ENCODE measurements at regions not wholly inside any gene's neighbourhood (a gene's known extent, or its start where the extent isn't known, plus 50 kb on each side); places are given as distances from the start of the nearest gene placed in this dataset.

DNA sequence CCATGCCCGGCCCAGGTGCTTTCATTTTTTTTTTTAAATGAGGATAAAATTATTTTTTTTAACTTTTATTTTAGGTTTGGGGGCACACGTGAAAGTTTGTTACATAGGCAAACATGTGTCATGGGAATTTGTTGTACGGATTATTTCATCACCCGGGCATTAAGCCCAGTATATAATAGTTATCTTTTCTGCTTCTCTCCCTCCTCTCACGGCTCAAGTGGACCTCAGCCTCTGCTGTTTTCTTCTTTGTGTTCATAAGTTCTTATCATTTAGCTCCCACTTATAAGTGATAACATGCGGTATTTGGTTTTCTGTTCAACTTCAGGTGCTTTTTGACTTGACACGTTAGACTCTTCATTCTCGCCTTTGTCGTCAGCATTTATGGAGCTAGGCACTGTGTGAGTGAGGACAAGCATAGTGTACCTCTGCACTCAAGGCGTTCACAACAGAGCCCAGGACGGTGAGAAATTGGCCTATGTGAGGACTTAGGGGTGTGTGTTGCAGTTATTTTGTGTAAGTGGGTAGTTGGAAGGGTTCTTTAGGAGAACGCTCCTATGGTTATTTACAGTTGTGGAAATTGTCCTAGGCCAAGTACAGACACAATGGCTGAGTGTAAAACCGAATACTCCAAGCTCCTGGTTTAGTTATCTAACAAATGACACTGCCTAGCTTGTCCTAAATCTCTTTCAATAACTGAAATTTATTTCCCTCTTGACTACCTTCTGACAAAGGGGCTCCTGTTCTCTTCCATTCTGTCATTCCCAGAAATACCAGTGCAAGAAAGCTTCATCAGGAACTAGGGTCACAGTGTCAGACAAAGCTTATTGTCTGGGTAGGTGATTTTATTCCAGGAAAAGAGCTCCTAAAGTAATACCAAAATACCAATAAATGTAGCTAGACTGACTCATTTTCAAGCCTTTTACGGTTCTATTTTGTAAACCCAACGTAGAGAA is 200.5 kb upstream of the PRICKLE1 start:
- DNase-seq = no peak

DNA sequence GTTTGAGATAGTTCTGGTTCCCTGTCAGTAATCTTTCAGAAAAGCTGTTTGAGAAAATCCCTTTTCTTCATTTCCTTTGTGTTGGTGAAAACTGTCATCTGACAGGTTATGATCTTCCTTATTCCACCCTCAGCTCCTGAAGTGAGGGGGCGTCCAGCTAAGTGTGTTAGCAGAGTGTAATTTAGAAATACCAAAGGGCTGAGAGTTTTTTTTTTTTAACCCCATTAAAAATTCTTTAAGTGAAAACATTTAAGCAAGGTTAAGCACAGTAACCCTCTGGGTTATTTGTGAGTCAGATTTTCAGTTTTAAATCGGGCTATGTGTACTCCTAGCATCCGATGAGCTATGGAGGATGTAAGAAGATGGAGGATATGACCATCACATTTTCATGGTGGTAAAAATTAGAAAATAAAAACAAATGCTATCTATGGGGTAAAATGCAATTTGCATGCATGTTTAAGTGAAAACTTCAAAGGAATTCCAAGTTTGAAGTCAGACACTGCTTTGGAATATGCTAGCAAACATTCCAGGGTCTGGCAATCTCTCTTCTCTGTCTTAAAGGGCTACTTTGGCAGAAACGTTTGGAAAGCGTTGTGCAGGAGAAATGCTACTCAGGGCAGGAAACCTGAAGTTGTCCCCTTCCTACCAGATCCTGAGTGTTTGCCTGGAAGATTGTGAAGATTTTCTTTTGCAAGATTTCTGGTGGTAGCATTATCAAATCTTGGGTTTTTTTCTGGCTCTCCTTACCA is 197.0 kb upstream of the PRICKLE1 start:
- no peak for DNase-seq

DNA sequence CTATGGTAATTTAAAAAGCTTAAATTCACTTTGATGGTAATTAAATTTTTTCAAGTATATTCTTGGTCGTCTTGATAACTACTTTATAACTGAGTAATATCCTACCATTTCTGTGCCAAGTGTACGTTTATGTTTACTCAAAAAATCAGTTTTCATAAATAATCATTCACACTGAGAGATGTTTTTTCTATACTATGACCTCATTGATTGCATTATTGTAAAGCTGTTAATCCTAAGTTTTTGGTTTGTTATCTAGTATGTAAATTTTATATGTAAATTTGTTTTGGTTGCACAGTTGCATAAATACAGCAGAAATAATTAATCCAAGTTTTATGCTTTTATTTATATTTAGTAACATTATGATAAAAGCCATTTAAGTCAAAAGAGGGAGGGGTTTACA is 196.4 kb upstream of the PRICKLE1 start:
- DNase-seq = no peak

DNA sequence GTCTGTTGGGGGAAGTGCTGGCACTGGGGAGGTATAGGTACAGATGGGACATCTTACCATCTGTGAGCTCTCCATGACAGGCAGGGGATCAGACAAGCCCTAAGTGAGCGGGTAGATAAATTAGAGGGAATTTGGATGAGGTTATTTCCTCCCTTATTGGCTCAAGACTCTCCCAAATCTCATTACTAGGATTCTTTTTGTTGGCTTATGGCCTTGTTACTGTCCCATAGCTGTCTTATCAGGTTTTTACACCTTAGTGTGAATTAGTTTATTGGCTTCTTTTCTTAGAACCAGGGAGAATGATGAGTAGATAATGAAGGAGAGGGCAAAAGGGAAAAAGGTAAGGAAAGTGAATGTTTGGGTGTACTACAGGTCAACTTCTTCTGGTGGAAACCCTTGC is 191.1 kb upstream of the PRICKLE1 start:
- no peak for DNase-seq

DNA sequence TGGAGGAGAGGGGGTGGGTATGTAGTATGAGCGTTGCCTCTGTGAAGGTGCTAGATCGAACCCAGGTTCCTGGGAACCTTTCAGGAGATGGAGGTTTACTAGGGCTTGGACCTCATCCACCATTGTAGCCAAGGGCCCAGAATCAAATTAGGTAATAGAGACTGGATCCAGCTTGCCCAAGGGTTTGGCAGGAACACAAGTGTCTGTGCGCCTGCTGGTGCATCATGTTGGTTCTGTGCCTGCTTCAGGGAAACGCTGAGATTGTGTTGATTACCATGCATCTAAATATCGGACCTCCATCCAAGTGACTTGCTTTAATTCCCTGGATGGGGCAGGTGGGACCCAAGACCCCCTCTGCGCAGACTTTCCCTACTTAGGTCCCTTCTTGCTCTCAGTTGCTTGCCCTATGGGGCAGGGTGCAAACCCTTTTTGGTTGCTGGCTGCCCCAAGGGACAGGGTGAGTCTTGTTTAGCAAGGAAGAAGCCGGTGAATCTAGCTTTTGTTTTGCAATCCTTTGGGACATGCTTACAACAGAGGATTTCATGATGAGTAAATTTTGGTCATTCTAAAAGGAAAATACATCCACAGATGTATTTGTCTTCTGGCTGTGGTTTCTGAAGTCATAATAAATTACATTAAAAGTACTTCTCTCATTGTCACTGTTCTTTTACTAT is 189.8 kb upstream of the PRICKLE1 start:
- DNase-seq = no peak

DNA sequence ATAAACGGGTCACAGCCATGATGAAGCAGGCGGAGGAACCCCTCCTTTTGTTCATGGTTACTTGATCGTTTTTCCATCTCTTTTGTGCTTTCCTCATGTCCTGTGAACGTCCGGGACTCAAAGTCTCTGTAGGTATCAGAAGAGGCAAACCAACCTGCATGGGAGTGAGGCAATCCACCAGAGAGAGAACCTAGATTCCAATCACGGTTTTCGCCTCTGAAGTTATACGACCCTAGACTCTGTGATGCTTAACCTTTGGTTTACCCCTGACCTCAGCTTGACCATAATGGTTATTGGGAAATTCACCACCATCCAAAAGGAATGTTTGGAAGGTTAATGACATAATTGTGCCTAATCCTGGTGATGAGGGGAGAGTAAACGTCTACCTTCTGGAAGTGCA is 186.8 kb upstream of the PRICKLE1 start:
- no peak for DNase-seq

DNA sequence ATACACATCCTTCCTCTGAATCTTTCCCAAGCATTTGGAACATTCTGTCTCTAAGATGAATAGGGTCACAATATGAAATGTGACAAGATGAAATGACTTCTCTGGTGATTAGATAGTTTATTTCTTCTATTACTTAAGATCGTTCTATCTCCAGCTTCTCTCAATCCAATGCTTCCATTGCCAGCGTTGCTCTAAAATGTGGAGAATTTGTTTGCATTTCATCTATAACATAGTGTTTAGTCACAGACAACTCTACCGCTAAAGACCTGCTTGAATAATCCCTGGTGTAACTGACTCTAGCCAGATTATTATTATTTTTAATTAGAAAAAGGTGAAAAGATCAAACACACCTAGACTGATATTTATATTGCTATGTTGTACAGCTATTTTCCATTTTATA is 184.7 kb upstream of the PRICKLE1 start:
- DNase-seq = no peak

DNA sequence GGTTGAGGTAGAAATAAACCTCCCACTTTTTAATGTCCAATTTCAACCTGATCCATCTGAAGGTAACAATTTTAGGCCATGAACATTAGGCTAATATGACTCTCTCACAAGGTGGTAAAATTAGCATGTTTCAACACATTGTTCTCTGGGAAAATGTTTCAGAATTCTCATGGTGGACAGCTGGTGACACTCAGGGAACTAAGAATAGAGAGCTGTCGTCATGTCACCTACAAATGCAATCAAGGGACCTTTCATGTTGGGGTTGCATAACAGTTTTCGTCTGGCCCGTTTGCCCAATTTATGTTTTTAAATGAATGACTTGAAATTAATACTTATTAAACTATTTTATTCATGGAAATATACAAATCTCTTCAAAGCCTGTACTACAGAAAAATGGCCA is 180.7 kb upstream of the PRICKLE1 start:
- DNase-seq = no peak

DNA sequence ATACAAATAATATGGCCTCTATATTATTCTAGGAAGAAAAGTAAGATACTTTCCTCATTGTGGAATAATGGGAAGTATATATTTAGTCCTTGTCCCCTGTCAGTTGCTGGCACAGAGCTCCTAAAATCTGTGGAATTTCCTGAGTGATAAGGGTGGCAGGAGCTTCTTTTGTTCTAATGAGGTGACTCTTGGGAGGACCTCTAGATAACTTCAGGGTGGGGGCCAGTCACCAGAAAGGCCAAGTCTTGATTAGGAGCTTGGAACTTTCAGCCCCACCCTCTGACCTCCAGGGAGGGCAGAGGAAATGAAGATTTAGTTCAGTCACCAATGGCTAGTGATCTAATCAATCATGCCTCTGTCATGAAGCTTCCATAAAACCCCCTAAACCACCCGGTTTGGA is 179.9 kb upstream of the PRICKLE1 start:
- no peak for DNase-seq

DNA sequence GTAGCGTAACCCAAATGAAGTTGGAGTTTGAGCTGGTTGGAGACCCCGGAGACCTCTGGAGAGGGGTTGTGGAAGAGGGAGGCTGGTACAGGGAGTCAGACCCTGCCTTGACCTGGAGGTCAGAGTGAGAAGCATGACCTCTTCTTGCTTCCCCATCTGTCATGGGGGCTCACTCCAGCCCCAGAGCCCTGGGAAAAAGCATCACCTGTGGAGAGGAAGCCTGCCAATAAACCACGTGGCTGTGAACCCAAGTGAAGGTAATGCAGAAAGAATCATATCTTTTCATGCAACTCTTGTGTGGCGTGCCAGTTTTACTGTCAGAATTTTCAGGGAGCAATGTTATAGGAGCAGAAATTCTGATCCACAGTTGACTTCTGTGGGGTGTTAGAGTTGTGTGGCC is 178.5 kb upstream of the PRICKLE1 start:
- no peak for DNase-seq

DNA sequence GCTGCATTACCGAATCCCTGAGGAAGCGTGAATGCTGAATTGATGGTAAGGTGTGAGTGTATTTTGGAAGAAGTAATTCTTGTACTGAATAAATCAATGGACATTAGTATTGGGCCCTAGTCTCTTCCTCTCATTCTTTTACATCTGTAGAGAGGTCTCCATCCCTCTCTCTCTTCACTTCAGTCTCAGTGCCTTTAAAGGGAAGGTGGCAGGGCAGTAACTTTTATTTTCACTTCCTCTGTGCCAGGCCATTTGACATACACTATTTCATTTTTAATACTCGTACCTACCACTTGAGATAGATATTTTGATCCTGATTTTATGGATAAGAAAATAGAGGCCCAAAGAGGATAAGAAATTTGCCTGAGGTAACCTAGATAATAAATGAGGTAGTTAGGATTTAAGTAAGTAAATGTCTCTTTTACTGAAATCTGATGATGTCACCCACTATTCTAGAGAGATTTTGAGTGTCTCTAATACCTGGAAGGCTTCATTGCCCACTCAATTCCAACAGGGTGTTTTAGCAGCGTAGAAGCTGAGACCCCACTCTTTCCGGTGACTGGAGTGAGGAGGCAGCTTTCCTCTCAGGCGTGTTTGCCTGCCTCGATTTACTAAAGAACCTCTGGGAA is 177.9 kb upstream of the PRICKLE1 start:
- no peak for DNase-seq

DNA sequence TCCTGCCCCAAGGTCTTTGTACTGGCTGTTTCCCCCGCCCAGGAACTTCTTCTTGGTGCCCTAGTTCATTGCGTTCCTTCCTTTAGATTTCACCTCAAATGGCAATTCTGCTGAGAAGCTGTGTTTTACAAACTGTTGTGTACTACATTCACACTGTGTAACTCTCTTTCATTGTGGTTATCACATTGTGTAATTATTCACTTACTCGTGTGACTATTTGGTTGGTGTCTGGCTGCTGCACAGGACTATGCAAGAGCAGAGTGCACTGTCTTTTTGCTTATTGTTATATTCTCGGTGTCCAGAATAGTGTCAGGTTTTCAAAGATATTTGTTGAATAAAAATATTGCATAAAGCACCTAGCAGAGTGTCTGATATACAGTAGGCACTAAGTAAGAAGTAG is 177.2 kb upstream of the PRICKLE1 start:
- DNase-seq = no peak

DNA sequence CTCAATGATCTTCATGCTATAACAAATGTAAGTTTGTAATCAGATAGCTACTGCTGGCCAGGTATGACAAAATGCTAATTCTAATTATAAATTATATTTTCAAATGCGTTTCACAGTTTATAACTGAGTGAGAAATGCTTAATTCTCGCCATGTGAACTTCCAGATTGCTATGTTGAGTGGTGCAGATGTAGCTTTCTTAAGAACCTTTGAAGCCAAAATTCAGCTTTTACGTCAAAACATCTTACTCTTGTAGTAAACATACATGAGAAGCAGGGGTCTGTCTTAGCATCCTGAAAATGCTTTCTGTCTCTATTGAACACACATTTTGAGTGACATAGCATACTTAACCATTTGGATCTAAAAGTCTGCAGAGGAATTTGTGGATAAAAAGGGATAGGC is 176.5 kb upstream of the PRICKLE1 start:
- DNase-seq = no peak

DNA sequence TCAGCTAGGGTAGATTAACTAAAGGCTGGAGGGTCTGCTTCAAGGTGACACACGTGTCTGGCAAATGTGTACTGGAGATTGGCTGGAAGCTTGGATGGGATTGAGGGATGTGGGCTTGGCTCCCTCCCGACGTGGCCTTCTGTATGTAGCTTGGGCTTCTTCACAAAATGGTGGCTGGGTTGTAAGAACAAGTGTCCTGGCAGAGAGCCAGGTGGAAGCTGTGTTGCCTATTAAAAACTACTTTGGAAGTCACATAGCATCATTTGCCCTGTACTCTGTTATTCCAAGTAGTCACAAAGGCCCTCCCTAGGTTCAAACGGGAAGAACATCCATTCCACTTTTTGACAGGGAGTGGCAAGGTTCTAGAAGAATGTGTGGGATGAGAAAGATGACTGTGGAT is 174.1 kb upstream of the PRICKLE1 start:
- peak in 1 of 3 experiments; percentile 26 for DNase-seq

DNA sequence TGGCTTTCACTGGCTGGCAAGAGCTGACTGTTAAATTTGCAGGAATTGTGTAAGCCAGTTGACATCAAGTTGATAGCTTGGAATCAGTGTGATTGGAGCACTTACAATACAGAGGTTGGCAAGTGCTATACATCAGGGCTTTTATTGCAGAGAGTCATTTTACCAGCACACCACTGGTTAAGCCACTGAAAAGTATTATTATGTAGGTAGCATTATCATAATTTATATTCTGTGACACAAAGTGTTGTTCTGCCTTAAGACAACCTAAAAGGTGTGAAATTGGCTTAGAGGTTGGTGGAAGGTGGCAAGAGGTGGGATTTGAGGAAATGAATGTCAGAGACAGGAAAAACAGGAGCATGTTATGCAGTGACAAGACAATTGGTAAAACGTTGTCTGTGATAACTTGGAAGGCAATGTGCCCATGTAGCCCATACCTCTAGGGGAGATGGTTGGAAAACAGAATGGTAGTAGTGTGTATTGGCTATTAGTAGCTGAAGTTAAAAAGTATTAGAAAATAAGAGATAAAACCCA is 172.9 kb upstream of the PRICKLE1 start:
- no peak for DNase-seq

DNA sequence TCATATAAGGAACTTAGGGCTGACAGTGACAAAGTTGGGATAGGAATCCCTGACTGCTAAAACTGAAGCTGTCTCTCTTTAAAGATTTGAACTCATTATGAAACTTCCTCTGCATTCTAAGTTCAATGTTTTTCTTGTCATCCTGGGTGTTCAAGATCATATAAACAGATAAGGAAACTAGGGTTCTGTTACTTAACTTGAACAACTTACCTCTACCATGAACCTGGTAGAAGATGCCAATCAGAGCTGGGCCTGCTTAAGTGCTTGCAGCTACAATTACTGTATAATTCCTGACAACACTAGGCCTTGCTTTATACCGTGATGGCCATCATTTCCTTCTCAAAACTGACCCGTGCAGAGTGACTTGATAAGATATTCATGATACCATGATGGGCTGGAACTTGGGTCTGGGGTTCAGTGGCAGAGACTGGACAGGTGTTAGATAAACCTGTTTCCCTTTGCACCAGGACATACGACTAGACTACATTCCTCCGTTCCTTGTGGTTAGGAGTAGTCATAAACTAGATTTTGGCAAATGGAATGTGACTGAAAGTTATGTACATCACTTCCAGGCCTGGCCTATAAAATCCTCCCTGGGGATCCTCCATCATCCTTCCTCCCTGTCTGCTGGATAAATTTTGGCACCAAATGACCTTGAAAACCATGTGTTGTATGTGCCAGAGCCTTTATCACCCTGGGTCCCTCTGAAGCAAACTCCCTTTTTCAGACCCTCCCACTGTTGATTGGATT is 172.2 kb upstream of the PRICKLE1 start:
- no peak for DNase-seq

DNA sequence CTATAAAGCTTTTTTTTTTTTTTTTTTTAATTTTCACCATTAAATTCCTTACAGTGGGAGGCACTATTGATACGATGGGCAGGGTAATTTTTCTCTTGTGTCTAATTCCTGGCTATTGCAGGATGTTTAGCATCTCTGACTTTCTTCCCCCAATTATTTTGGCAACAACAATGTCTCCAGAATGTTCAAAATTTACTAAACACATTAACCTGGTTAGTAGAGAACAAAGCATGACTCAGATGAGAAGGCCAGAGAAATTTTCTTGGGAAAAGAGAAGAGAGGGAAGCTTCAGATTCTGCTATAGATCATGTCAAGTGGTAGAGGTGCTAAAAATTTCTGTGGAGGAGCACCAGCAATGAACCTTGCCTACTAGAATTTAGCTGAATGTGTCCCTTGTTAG is 171.5 kb upstream of the PRICKLE1 start:
- DNase-seq = no peak

DNA sequence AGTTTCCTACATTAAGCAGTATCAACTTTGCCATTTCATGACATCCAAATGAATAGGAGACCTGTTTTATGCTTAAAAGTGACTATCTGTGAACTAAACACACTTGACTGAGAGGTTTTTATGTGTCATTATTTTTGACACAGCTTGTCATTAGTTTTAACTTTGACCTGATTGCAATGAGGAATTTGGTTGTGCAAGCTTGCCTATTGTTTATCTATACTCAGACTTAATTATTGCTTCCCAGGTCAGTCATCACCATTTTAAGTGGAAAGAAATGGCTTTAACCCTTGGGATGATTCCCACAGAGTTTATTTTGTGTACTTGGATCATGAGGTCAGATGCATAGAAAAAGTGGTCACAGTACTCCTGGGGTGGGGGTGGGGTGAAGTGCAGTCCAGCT is 171.0 kb upstream of the PRICKLE1 start:
- peak in 1 of 3 experiments; percentile 30 for DNase-seq

DNA sequence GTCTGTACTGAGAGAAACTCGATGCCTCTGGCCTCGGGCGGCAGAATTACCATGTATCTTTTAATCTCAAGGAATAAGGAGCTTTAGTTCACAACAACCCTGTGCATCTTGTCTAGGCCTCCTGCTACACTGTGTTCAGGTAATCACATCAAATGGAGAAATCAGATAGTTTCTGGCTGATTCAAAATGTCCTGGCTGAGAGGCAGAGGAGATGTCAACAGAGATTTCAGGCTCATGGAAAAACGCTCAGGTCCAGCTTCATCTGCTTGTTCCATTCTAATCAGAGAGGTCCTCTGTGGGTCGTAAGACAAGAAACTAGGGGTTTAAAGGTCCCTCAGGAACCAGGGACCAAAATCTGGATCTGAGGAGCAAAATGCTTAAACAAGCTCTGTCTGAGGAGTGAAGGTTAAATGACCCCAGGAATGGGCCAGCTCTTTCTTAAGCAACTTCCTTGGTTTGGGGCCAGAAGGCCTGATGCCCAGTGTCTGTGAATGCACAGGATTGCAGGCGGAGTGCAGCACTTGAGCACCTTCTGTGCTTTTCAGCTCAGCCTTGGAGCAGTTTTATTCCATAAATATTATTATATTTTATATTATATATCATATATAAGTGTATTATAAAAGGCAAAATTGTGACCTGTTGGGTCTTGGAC is 170.2 kb upstream of the PRICKLE1 start:
- no peak for DNase-seq

DNA sequence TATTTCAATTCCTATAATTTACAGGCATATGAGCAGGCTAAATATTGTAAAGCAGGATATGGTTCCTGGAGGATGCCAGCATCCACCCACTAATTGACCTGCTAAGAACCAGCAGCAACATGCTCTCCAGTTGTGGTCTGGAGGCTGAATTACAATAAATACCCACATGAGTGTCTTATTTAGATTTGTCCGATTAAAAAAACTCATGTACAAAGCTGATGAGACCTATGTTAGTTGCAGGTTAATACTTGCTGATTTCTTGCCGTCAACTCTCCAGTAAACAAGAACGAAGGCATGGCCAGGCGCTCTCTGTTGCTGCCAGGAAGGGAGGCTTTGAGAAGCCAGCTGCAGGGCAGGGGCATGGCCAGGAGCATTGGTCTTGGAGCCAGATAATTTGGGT is 169.3 kb upstream of the PRICKLE1 start:
- DNase-seq = no peak

DNA sequence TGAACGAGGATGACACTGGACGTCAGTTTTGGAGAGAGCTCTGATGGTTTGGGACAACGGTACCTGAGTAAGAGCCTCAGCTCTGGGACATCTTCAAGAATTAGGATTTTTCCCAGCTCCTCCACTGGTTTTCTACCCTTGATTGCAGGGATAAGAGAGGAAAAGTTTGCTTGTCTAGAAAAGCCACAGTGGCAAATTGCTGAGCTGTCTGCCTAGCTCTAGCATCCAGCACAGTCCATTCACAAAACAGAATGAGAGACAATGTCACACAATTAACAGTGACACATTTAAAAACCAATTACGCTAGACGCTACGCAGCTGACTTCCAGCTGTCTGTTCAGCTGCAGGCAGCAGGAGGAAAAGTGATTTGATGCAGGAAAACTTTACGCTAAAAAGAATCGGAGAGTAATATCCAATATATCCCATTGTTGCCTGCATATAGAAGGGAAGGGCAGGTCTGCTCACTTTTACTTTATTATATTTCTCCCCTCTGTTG is 168.1 kb upstream of the PRICKLE1 start:
- peak in 1 of 3 experiments; percentile 41 for DNase-seq
